Vagina (tissue), 2 donors: ENCODE measurements at regions not wholly inside any gene's neighbourhood (a gene's known extent, or its start where the extent isn't known, plus 50 kb on each side); places are given as distances from the start of the nearest gene placed in this dataset.

Source experiments
- POLR2A ChIP-seq, 2 donors: fragments of 450-650 bp; IDR thresholded peaks; one replicate each; pipeline ENCODE4 v1.6.1; 2017; ENCODE audit warnings: antibody characterized with exemption in 2 of 2, mild to moderate bottlenecking in 2 of 2, moderate library complexity in 2 of 2
- POLR2AphosphoS5 ChIP-seq, 2 donors: sonication (generic); formaldehyde crosslinking; IDR thresholded peaks; one replicate each; pipeline ENCODE4 v1.9.0; 2017; ENCODE audit warnings: antibody characterized with exemption in 2 of 2, mild to moderate bottlenecking in 2 of 2, low read depth in 1 of 2; ENCODE audit not compliant: insufficient read depth in 1 of 2
- TF ChIP-seq, protein P1 (sequence below), 3 experiments: fragments of 450-650 bp in 2 of 3; fragments of 200-600 bp in 1 of 3; sonication (generic) in 1 of 3; IDR thresholded peaks; one replicate each; pipeline ENCODE4 v1.5.1; 2017 to 2019; ENCODE audit warnings: antibody characterized with exemption in 3 of 3, mild to moderate bottlenecking in 2 of 3, moderate library complexity in 2 of 3

DNA sequence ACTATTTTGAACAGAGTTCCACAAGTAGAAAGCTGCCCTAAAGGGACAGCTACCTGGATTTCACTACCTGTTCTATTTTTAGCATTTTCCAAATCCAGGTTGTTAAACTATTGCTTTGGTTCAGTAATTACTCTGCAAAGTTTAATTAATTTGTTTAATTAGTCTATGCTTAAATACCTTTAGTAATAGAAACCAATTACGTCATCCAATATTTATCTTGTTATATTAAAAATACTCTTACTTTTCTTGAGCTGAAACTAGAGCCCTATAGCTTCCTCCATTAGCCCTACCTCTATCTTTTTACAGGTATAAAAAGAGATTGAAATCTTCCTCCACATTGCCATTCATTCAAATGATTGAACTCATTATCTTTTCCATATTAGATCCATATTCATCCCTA, 514.6 kb downstream of the DSC3 start:
- TF ChIP-seq, protein P1, sequence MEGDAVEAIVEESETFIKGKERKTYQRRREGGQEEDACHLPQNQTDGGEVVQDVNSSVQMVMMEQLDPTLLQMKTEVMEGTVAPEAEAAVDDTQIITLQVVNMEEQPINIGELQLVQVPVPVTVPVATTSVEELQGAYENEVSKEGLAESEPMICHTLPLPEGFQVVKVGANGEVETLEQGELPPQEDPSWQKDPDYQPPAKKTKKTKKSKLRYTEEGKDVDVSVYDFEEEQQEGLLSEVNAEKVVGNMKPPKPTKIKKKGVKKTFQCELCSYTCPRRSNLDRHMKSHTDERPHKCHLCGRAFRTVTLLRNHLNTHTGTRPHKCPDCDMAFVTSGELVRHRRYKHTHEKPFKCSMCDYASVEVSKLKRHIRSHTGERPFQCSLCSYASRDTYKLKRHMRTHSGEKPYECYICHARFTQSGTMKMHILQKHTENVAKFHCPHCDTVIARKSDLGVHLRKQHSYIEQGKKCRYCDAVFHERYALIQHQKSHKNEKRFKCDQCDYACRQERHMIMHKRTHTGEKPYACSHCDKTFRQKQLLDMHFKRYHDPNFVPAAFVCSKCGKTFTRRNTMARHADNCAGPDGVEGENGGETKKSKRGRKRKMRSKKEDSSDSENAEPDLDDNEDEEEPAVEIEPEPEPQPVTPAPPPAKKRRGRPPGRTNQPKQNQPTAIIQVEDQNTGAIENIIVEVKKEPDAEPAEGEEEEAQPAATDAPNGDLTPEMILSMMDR (IDR thresholded peaks at IDR 0.05) = no peak
- TF ChIP-seq POLR2A (IDR thresholded peaks at IDR 0.05) = no peak
- TF ChIP-seq POLR2AphosphoS5 (IDR thresholded peaks at IDR 0.05; ENCODE audit: insufficient read depth in 1 of 2, low read depth in 1 of 2) = no peak
